ENCODE measurements at regions not wholly inside any gene's neighbourhood (a gene's known extent, or its start where the extent isn't known, plus 50 kb on each side); places are given as distances from the start of the nearest gene placed in this dataset.

DNA sequence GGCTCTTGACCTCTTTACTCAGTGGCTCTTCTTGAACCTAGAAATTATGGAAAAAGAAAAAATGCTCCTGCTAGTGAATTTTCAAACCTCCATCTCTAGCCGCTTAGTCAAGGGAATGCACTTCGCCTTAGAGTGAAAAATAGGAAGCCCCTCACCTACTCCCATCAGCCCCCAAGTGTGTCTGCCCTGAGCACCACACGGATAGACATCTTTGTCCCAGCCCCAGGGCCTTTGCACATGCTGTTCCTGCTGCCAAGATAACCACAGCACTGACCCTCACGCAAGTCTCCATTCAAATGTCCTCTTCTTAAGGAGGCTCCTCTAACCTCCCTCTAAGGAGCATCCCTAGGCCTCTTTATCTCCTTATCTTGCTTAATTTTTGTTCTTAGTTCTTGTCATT is 59.6 kb downstream of the FBXO2 start:
- H2BK12ac ChIP-seq (ENCODE audit: insufficient read length, low read depth, low read length) = no peak overlapping the region
- H3K27me3 ChIP-seq (ENCODE audit: insufficient read depth, low read length) = no peaks in the 10 kb centered on the region
- Mint-ChIP-seq H3K4me3 (no peak overlapping the region), H3K27ac (peak overlapping the region in 1 of 3 experiments; percentile 60; a peak in 2 of 7 replicates), H3K9me3 (peaks cover 0 to 3% of the 10 kb centered on the region in 2 experiments; a peak in 1 of 5 replicates), H3K4me1 (peaks cover 14 to 30% of the 10 kb centered on the region in 2 experiments), H3K27me3 (ENCODE audit: low read depth) (peaks cover 2% of the 10 kb centered on the region), H3K36me3 (ENCODE audit: insufficient read depth in 1 of 3, low read depth in 3 of 3) (no peaks in the 10 kb centered on the region)
- DNase-seq = no peak
- H3K4ac ChIP-seq (ENCODE audit: low read depth, low read length) = no peak overlapping the region
- no peak overlapping the region for H4K8ac ChIP-seq (replicated peaks; ENCODE audit: insufficient read length, low read depth, low read length)
- WGBS (ENCODE audit: extremely low coverage, insufficient read length, low lambda C conversion rate) = no CpG with 5 or more reads among the region's 4 CpGs
- no peak overlapping the region for H2BK5ac ChIP-seq (ENCODE audit: insufficient read length, low read length)
- H2AK5ac ChIP-seq (ENCODE audit: insufficient read length, low read length) = no peak overlapping the region
- H3K4me1 ChIP-seq (ENCODE audit: insufficient read depth, low read length) = peaks cover 4% of the 10 kb centered on the region; the same call in 1 of the 2 replicates
- H3K79me1 ChIP-seq (ENCODE audit: insufficient read depth, low read depth, low read length, poor library complexity, severe bottlenecking) = no peaks in the 10 kb centered on the region
- H2BK20ac ChIP-seq (ENCODE audit: low read depth, low read length, poor library complexity, severe bottlenecking) = no peak overlapping the region
- no peak overlapping the region for H3K27ac ChIP-seq (ENCODE audit: insufficient read length, low read depth, low read length)
- H3K9me3 ChIP-seq (ENCODE audit: control insufficient read depth, low read depth, low read length) = no peaks in the 10 kb centered on the region
- no peak overlapping the region for H3K9ac ChIP-seq (ENCODE audit: extremely low read depth, insufficient read length, low read length)
- no peak overlapping the region for H3K23ac ChIP-seq (ENCODE audit: insufficient read length, low read depth, low read length)
- no peak overlapping the region for H2BK15ac ChIP-seq (ENCODE audit: low read depth, low read length)
- no peak overlapping the region for H3K14ac ChIP-seq (ENCODE audit: insufficient read depth, low read length)
- H4K91ac ChIP-seq (ENCODE audit: insufficient read length, low read depth, low read length) = no peak overlapping the region
- H3K23me2 ChIP-seq (ENCODE audit: insufficient read length, low read depth, low read length, poor library complexity, severe bottlenecking) = no peaks in the 10 kb centered on the region
- H2AFZ ChIP-seq (ENCODE audit: low read length) = no peak overlapping the region
- H3K79me2 ChIP-seq (ENCODE audit: insufficient read depth, low read length) = no peaks in the 10 kb centered on the region
- H3K56ac ChIP-seq (ENCODE audit: insufficient read length, low read depth, low read length) = no peak overlapping the region
- no peak overlapping the region for H2BK120ac ChIP-seq (ENCODE audit: low read depth, low read length, poor library complexity, severe bottlenecking)
- no peak for TF ChIP-seq CTCF (conservative IDR thresholded peaks at IDR 0.05)
- H4K5ac ChIP-seq (ENCODE audit: insufficient read length, low read depth, low read length) = no peak overlapping the region
- no peaks in the 10 kb centered on the region for H4K20me1 ChIP-seq (ENCODE audit: control insufficient read depth, insufficient read depth, insufficient read length)
- no peak overlapping the region for H3K18ac ChIP-seq (ENCODE audit: insufficient read length, low read depth, low read length)
- no peak overlapping the region for H3K4me2 ChIP-seq (ENCODE audit: insufficient read depth, insufficient read length, low read length)
- H3T11ph ChIP-seq (ENCODE audit: low read length) = no peak overlapping the region

Data from H9 (cell line).